Lung (tissue), 11 donors: ENCODE measurements at regions not wholly inside any gene's neighbourhood (a gene's known extent, or its start where the extent isn't known, plus 50 kb on each side); places are given as distances from the start of the nearest gene placed in this dataset.
"Not testable (repeated sequence)": the region's sequence is repeated elsewhere in the genome, so short reads cannot be mapped to it uniquely, and the experiment has no call there.

Source experiments
- ATAC-seq: fragments of 200-7000 bp; cut with Tn5 transposase; one replicate; pipeline ENCODE4 v1.9.1; 2020; ENCODE audit warnings: moderate number of reproducible peaks; ENCODE audit not compliant: insufficient read depth, low FRiP score
- DNase-seq, 3 donors: peaks; one replicate each; pipeline ENCODE4 v3.0.0-alpha.2; 2013 to 2017
- H3K27ac ChIP-seq, 2 donors: one replicate each; pipeline ENCODE4 v1.5.1; 2013; ENCODE audit warnings: mild to moderate bottlenecking in 2 of 2, moderate library complexity in 2 of 2, control low read depth in 1 of 2, inconsistent platforms in 1 of 2, low read depth in 1 of 2, low read length in 1 of 2
- H3K27me3 ChIP-seq, 3 donors: one replicate each; pipeline ENCODE4 v1.5.1; 2013; ENCODE audit warnings: low read length in 2 of 3; ENCODE audit not compliant: control insufficient read depth in 3 of 3, insufficient read depth in 3 of 3
- H3K36me3 ChIP-seq, 4 donors: one replicate each; pipeline ENCODE4 v1.5.1; 2013; ENCODE audit warnings: low read length in 4 of 4, mild to moderate bottlenecking in 1 of 4, moderate library complexity in 1 of 4; ENCODE audit not compliant: control insufficient read depth in 4 of 4, insufficient read depth in 4 of 4
- H3K4me1 ChIP-seq, 5 donors: one replicate each; pipeline ENCODE4 v1.5.1; 2013; ENCODE audit warnings: low read length in 5 of 5, mild to moderate bottlenecking in 2 of 5, moderate library complexity in 1 of 5; ENCODE audit not compliant: control insufficient read depth in 5 of 5, insufficient read depth in 5 of 5
- H3K4me3 ChIP-seq: one replicate; pipeline ENCODE4 v1.5.1; 2013; ENCODE audit warnings: mild to moderate bottlenecking, control low read depth, moderate library complexity
- H3K9ac ChIP-seq, 2 donors: one replicate each; pipeline ENCODE4 v1.5.1; 2013; ENCODE audit warnings: low read length in 2 of 2, control low read depth in 1 of 2; ENCODE audit not compliant: insufficient read depth in 1 of 2
- H3K9me3 ChIP-seq, 4 donors: one replicate each; pipeline ENCODE4 v1.5.1; 2013; ENCODE audit warnings: low read length in 3 of 4, mild to moderate bottlenecking in 1 of 4, moderate library complexity in 1 of 4; ENCODE audit not compliant: control insufficient read depth in 4 of 4, insufficient read depth in 3 of 4
- WGBS, 2 donors: extraction: QIAGEN DNeasy Blood & Tissue Kit; methylation state at CpG; one replicate each; pipeline ENCODE4 v1.1.7; 2013; 5-methylcytosine and 5-hydroxymethylcytosine counted together
- TF ChIP-seq, protein P1 (sequence below): IDR thresholded peaks from 2 replicates; pipeline ENCODE4 v1.5.1; 2012; ENCODE audit warnings: mild to moderate bottlenecking; ENCODE audit errors: control extremely low read depth, extremely low read depth
- donor health status: control.
- donor health status: control.
- donor health status: Bipolar disorder and iron deficiency.
- donor health status: healthy.
- donor health status: DM: yes; HTN: yes; CAD: no.

DNA sequence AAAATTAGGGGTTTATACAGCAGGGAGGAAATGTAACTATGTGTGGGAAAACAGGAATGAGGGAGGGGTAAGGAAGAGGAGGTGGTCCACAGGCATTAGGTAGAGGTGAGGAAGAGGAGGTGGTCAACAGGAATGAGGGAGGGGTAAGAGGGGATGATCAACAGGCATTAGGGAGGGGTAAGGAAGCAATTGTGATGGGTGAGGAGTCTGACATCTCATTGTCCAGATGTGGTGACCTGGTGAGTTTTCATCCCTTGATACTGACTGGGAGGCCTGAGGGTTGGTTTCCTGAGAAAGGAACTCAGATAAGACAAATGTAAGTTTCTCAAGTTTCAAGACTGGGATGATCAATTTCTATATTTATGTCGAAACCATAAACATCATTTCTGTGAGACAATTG is 206.2 kb upstream of the C16orf82 start:
- no peak for DNase-seq
- no peaks in the 10 kb centered on the region for H3K27me3 ChIP-seq
- H3K27ac ChIP-seq: no peak overlapping the region
- H3K9ac ChIP-seq: no peak overlapping the region
- ATAC-seq: no peak
- no peak overlapping the region for H3K4me3 ChIP-seq
- TF ChIP-seq, protein P1, sequence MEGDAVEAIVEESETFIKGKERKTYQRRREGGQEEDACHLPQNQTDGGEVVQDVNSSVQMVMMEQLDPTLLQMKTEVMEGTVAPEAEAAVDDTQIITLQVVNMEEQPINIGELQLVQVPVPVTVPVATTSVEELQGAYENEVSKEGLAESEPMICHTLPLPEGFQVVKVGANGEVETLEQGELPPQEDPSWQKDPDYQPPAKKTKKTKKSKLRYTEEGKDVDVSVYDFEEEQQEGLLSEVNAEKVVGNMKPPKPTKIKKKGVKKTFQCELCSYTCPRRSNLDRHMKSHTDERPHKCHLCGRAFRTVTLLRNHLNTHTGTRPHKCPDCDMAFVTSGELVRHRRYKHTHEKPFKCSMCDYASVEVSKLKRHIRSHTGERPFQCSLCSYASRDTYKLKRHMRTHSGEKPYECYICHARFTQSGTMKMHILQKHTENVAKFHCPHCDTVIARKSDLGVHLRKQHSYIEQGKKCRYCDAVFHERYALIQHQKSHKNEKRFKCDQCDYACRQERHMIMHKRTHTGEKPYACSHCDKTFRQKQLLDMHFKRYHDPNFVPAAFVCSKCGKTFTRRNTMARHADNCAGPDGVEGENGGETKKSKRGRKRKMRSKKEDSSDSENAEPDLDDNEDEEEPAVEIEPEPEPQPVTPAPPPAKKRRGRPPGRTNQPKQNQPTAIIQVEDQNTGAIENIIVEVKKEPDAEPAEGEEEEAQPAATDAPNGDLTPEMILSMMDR: no peak
- no peaks in the 10 kb centered on the region for H3K4me1 ChIP-seq
- no peaks in the 10 kb centered on the region for H3K36me3 ChIP-seq
- 94 to 95% methylated on average over 1 of the region's 1 CpG for WGBS, 2 donors
- peaks cover 0 to 10% (median 4%) of the 10 kb centered on the region in 4 donors for H3K9me3 ChIP-seq

- TF ChIP-seq, protein P1: no peak
- H3K9me3 ChIP-seq: peaks cover 0 to 8% (median 4%) of the 10 kb centered on the region in 4 donors
- no peaks in the 10 kb centered on the region for H3K36me3 ChIP-seq
- ATAC-seq (no peak), DNase-seq (no peak)
- no peaks in the 10 kb centered on the region for H3K4me1 ChIP-seq
- H3K9ac ChIP-seq: no peak overlapping the region
- H3K27me3 ChIP-seq: no peaks in the 10 kb centered on the region
- 57 to 62% methylated on average over 3 of the region's 3 CpGs for WGBS, 2 donors
- H3K4me3 ChIP-seq: no peak overlapping the region
- no peak overlapping the region for H3K27ac ChIP-seq
Measured at GRCh38 chr16:26863931-26864330, 202.8 kb upstream of the C16orf82 start.

GRCh38 chr16:26874318-26874717 is 192.4 kb upstream of the C16orf82 start:
- H3K9me3 ChIP-seq, H3K4me1 ChIP-seq, H3K27ac ChIP-seq, H3K27me3 ChIP-seq, H3K36me3 ChIP-seq, H3K4me3 ChIP-seq, H3K9ac ChIP-seq, ATAC-seq, DNase-seq: not testable (repeated sequence)
- 79% methylated on average over 5 of the region's 5 CpGs for WGBS, 2 donors

DNA sequence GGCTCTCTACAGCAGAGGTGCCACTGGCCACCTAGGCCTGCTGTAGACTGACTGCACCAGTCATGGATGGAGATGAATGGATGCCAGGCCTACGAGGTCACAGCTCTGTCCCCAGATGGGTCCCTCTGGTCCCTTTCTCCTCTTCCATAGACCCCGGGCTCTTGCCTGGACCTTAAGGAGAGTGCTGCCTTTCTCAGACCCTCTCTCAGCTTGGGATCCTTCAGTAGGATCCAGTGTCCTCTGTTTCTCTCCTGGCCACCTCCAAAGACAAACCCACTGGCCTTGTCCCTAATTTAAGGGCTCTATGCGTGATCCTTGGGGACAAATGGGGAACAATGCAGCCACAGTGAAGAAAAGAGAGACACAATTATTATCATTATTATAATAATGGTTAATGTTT is 189.3 kb upstream of the C16orf82 start:
- Histone ChIP-seq H3K27me3 (no peaks in the 10 kb centered on the region), H3K4me3 (no peak overlapping the region), H3K4me1 (no peaks in the 10 kb centered on the region), H3K27ac (no peak overlapping the region), H3K9ac (no peak overlapping the region), H3K9me3 (peaks cover 0 to 3% (median 1%) of the 10 kb centered on the region in 4 donors), H3K36me3 (no peaks in the 10 kb centered on the region)
- DNase-seq (no peak), ATAC-seq (no peak)
- WGBS, 2 donors: 84 to 86% methylated on average over 3 of the region's 3 CpGs
- TF ChIP-seq, protein P1: no peak
